Lung (tissue), 11 donors: ENCODE measurements at regions not wholly inside any gene's neighbourhood (a gene's known extent, or its start where the extent isn't known, plus 50 kb on each side); places are given as distances from the start of the nearest gene placed in this dataset.

ENCODE experiments used
- ATAC-seq: fragments of 200-7000 bp; cut with Tn5 transposase; one replicate; pipeline ENCODE4 v1.9.1; 2020; ENCODE audit warnings: moderate number of reproducible peaks; ENCODE audit not compliant: insufficient read depth, low FRiP score
- DNase-seq, 3 donors: peaks; one replicate each; pipeline ENCODE4 v3.0.0-alpha.2; 2013 to 2017
- H3K27ac ChIP-seq, 2 donors: one replicate each; pipeline ENCODE4 v1.5.1; 2013; ENCODE audit warnings: mild to moderate bottlenecking in 2 of 2, moderate library complexity in 2 of 2, control low read depth in 1 of 2, inconsistent platforms in 1 of 2, low read depth in 1 of 2, low read length in 1 of 2
- H3K27me3 ChIP-seq, 3 donors: one replicate each; pipeline ENCODE4 v1.5.1; 2013; ENCODE audit warnings: low read length in 2 of 3; ENCODE audit not compliant: control insufficient read depth in 3 of 3, insufficient read depth in 3 of 3
- H3K36me3 ChIP-seq, 4 donors: one replicate each; pipeline ENCODE4 v1.5.1; 2013; ENCODE audit warnings: low read length in 4 of 4, mild to moderate bottlenecking in 1 of 4, moderate library complexity in 1 of 4; ENCODE audit not compliant: control insufficient read depth in 4 of 4, insufficient read depth in 4 of 4
- H3K4me1 ChIP-seq, 5 donors: one replicate each; pipeline ENCODE4 v1.5.1; 2013; ENCODE audit warnings: low read length in 5 of 5, mild to moderate bottlenecking in 2 of 5, moderate library complexity in 1 of 5; ENCODE audit not compliant: control insufficient read depth in 5 of 5, insufficient read depth in 5 of 5
- H3K4me3 ChIP-seq: one replicate; pipeline ENCODE4 v1.5.1; 2013; ENCODE audit warnings: mild to moderate bottlenecking, control low read depth, moderate library complexity
- H3K9ac ChIP-seq, 2 donors: one replicate each; pipeline ENCODE4 v1.5.1; 2013; ENCODE audit warnings: low read length in 2 of 2, control low read depth in 1 of 2; ENCODE audit not compliant: insufficient read depth in 1 of 2
- H3K9me3 ChIP-seq, 4 donors: one replicate each; pipeline ENCODE4 v1.5.1; 2013; ENCODE audit warnings: low read length in 3 of 4, mild to moderate bottlenecking in 1 of 4, moderate library complexity in 1 of 4; ENCODE audit not compliant: control insufficient read depth in 4 of 4, insufficient read depth in 3 of 4
- CTCF ChIP-seq: IDR thresholded peaks from 2 replicates; pipeline ENCODE4 v1.5.1; 2012; ENCODE audit warnings: mild to moderate bottlenecking; ENCODE audit errors: control extremely low read depth, extremely low read depth
- WGBS, 2 donors: extraction: QIAGEN DNeasy Blood & Tissue Kit; methylation state at CpG; one replicate each; pipeline ENCODE4 v1.1.7; 2013; 5-methylcytosine and 5-hydroxymethylcytosine counted together
- donor health status: control.
- donor health status: control.
- donor health status: Bipolar disorder and iron deficiency.
- donor health status: healthy.
- donor health status: DM: yes; HTN: yes; CAD: no.

DNA sequence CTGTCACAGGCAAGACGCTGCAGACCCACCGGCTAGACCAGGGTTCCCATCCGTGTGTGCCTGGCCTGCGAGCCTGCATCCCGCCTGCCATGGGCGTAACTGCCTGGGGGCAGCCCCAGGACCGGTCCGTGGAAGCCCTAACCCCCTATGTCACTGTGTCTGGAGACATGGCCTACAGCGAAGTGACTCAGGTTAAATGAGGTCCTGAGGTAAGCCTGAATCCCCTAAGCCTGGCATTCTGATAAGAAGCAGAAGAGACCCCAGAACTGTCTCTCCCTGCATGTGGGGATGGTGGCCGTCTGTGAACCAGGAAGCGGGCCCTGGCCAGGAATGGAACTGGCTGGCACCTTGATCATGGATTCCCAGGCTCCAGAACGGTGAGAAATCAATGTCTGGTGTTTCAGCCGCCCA, 570.1 kb downstream of the BRD1 start:
- WGBS, 2 donors: 87 to 92% methylated on average over 13 of the region's 13 CpGs
- Histone ChIP-seq H3K27me3 (peaks cover 0 to 4% (median 0%) of the 10 kb centered on the region in 3 donors), H3K4me3 (no peak overlapping the region), H3K27ac (no peak overlapping the region), H3K9me3 (peaks cover 0 to 11% (median 0%) of the 10 kb centered on the region in 4 donors), H3K9ac (no peak overlapping the region), H3K36me3 (no peaks in the 10 kb centered on the region), H3K4me1 (no peaks in the 10 kb centered on the region)
- no peak for ATAC-seq
- TF ChIP-seq CTCF: no peak
- DNase-seq: no peak

DNA sequence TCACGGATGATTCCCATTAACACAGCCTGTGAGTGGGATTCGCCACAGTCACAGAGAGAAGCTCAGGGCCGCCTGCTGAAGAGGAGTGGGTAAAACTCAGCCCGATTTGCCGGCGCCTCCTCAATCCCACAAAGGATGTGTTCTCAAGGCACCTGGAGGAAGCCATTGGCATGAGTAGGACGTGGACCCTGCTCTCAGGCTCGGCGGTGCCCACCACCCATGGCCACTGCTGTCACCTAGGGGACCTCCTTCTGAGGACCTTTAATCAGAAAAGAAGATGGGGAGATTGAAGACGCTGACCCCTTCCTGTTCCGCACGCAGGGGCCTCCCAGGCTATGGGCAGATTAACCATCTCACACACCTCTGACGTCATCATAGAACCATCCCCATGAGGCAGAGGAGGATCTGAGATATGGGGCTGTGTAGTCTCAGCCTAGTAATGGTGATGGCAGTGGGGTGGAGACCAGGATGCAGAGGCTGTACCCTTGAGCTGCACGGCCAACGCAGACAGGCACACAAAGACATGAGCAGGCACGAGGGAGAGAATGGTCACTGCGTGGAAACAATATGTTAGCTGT, 571.8 kb downstream of the BRD1 start:
- WGBS, 2 donors: 80 to 85% methylated on average over 17 of the region's 17 CpGs
- Histone ChIP-seq H3K27ac (no peak overlapping the region), H3K4me3 (no peak overlapping the region), H3K9me3 (peaks cover 0 to 11% (median 0%) of the 10 kb centered on the region in 4 donors), H3K27me3 (no peaks in the 10 kb centered on the region), H3K36me3 (no peaks in the 10 kb centered on the region), H3K4me1 (no peaks in the 10 kb centered on the region), H3K9ac (no peak overlapping the region)
- TF ChIP-seq CTCF: no peak
- ATAC-seq (no peak), DNase-seq (no peak)

GRCh38 chr22:49255154-49255553, 572.5 kb downstream of the BRD1 start:
- no peak overlapping the region for H3K27ac ChIP-seq
- DNase-seq: no peak
- H3K27me3 ChIP-seq: no peaks in the 10 kb centered on the region
- H3K9me3 ChIP-seq: peaks cover 0 to 11% (median 0%) of the 10 kb centered on the region in 4 donors
- H3K4me3 ChIP-seq: no peak overlapping the region
- ATAC-seq: no peak
- H3K36me3 ChIP-seq: no peaks in the 10 kb centered on the region
- H3K4me1 ChIP-seq: no peaks in the 10 kb centered on the region
- TF ChIP-seq CTCF: no peak
- no peak overlapping the region for H3K9ac ChIP-seq
- WGBS, 2 donors: 78 to 87% methylated on average over 10 to 11 of the region's 11 CpGs

GRCh38 chr22:49253656-49254055, 574.0 kb downstream of the BRD1 start:
- Histone ChIP-seq H3K9ac (no peak overlapping the region), H3K9me3 (peaks cover 0 to 9% (median 0%) of the 10 kb centered on the region in 4 donors), H3K27me3 (no peaks in the 10 kb centered on the region), H3K27ac (no peak overlapping the region), H3K4me1 (no peaks in the 10 kb centered on the region), H3K36me3 (no peaks in the 10 kb centered on the region), H3K4me3 (no peak overlapping the region)
- DNase-seq: no peak
- no peak for ATAC-seq
- WGBS, 2 donors: 89 to 94% methylated on average over 6 of the region's 6 CpGs
- TF ChIP-seq CTCF: no peak
